ENCODE measurements at regions not wholly inside any gene's neighbourhood (a gene's known extent, or its start where the extent isn't known, plus 50 kb on each side); places are given as distances from the start of the nearest gene placed in this dataset.

- DNase-seq = no peak
These were observed 68.7 kb upstream of the CMC1 start for GRCh38 chr3:28172748-28173147.

- no peak for DNase-seq
These were observed 67.6 kb upstream of the CMC1 start for GRCh38 chr3:28173836-28174235.

- DNase-seq = no peak
These were observed 54.7 kb upstream of the CMC1 start for GRCh38 chr3:28186748-28187147.

GRCh38 chr3:28188686-28189085 lies 52.7 kb upstream of the CMC1 start:
- DNase-seq = no peak

GRCh38 chr3:28191363-28191762 lies 50.1 kb upstream of the CMC1 start:
- DNase-seq = no peak
